H9 (cell line): ENCODE measurements at regions not wholly inside any gene's neighbourhood (a gene's known extent, or its start where the extent isn't known, plus 50 kb on each side); places are given as distances from the start of the nearest gene placed in this dataset.

Experiments used
- DNase-seq: peaks from one replicate; pipeline ENCODE4 v3.0.0-alpha.2; 2017
- H2AFZ ChIP-seq: one replicate; pipeline ENCODE4 v1.6.1; 2013; ENCODE audit warnings: mild to moderate bottlenecking, low read length, control low read depth, moderate library complexity
- H2AK5ac ChIP-seq: 2 replicates; pipeline ENCODE4 v1.6.1; 2013; ENCODE audit warnings: low read length, control low read depth, mixed read lengths; ENCODE audit not compliant: insufficient read length
- H2BK120ac ChIP-seq: one replicate; pipeline ENCODE4 v1.6.1; 2013; ENCODE audit warnings: low read depth, mild to moderate bottlenecking, low read length, control low read depth, inconsistent platforms; ENCODE audit not compliant: poor library complexity, severe bottlenecking
- H2BK12ac ChIP-seq: 2 replicates; pipeline ENCODE4 v1.6.1; 2013; ENCODE audit warnings: low read length, control low read depth, mixed read lengths, low read depth; ENCODE audit not compliant: insufficient read length
- H2BK15ac ChIP-seq: 2 replicates; pipeline ENCODE4 v1.6.1; 2013; ENCODE audit warnings: low read depth, low read length, control low read depth
- H2BK20ac ChIP-seq: one replicate; pipeline ENCODE4 v1.6.1; 2013; ENCODE audit warnings: low read depth, mild to moderate bottlenecking, low read length, control low read depth, inconsistent platforms; ENCODE audit not compliant: poor library complexity, severe bottlenecking
- H2BK5ac ChIP-seq: 2 replicates; pipeline ENCODE4 v1.6.1; 2013; ENCODE audit warnings: low read length, control low read depth, mixed read lengths; ENCODE audit not compliant: insufficient read length
- H3K14ac ChIP-seq: 2 replicates; pipeline ENCODE4 v1.6.1; 2013; ENCODE audit warnings: low read length, control low read depth; ENCODE audit not compliant: insufficient read depth
- H3K18ac ChIP-seq: 2 replicates; pipeline ENCODE4 v1.6.1; 2013; ENCODE audit warnings: low read depth, mild to moderate bottlenecking, mixed read lengths, low read length, control low read depth; ENCODE audit not compliant: insufficient read length
- H3K23ac ChIP-seq: 2 replicates; pipeline ENCODE4 v1.6.1; 2013; ENCODE audit warnings: low read length, control low read depth, mixed read lengths, low read depth; ENCODE audit not compliant: insufficient read length
- H3K23me2 ChIP-seq: 2 replicates; pipeline ENCODE4 v1.6.1; 2013; ENCODE audit warnings: low read depth, mild to moderate bottlenecking, mixed read lengths, low read length, control low read depth; ENCODE audit not compliant: insufficient read length, poor library complexity, severe bottlenecking
- H3K27ac ChIP-seq: 2 replicates; pipeline ENCODE4 v1.5.1; 2013; ENCODE audit warnings: low read length, control low read depth, mixed read lengths, low read depth; ENCODE audit not compliant: insufficient read length
- H3K27me3 ChIP-seq: 2 replicates; pipeline ENCODE4 v1.6.1; 2013; ENCODE audit warnings: low read length, control low read depth, inconsistent platforms; ENCODE audit not compliant: insufficient read depth
- H3K4ac ChIP-seq: 2 replicates; pipeline ENCODE4 v1.6.1; 2013; ENCODE audit warnings: low read depth, mild to moderate bottlenecking, control low read depth, inconsistent platforms, low read length, moderate library complexity
- H3K4me1 ChIP-seq: 2 replicates; pipeline ENCODE4 v1.6.1; 2013; ENCODE audit warnings: low read length, control low read depth, inconsistent platforms; ENCODE audit not compliant: insufficient read depth
- H3K4me2 ChIP-seq: 2 replicates; pipeline ENCODE4 v1.6.1; 2013; ENCODE audit warnings: low read length, control low read depth, mixed read lengths; ENCODE audit not compliant: insufficient read length, insufficient read depth
- H3K56ac ChIP-seq: 2 replicates; pipeline ENCODE4 v1.6.1; 2013; ENCODE audit warnings: low read depth, mild to moderate bottlenecking, mixed read lengths, low read length, control low read depth; ENCODE audit not compliant: insufficient read length
- H3K79me1 ChIP-seq: 2 replicates; pipeline ENCODE4 v1.6.1; 2013; ENCODE audit warnings: low read depth, mild to moderate bottlenecking, moderate library complexity, low read length, control low read depth, inconsistent platforms; ENCODE audit not compliant: insufficient read depth, poor library complexity, severe bottlenecking
- H3K79me2 ChIP-seq: 2 replicates; pipeline ENCODE4 v1.6.1; 2013; ENCODE audit warnings: low read length, control low read depth, inconsistent platforms; ENCODE audit not compliant: insufficient read depth
- H3K9ac ChIP-seq: 2 replicates; pipeline ENCODE4 v1.6.1; 2013; ENCODE audit warnings: low read length, control low read depth, mixed read lengths; ENCODE audit not compliant: insufficient read length; ENCODE audit errors: extremely low read depth
- H3K9me3 ChIP-seq: one replicate; pipeline ENCODE4 v1.6.1; 2013; ENCODE audit warnings: low read depth, low read length, inconsistent platforms; ENCODE audit not compliant: control insufficient read depth
- H3T11ph ChIP-seq: one replicate; pipeline ENCODE4 v1.6.1; 2013; ENCODE audit warnings: mild to moderate bottlenecking, low read length, control low read depth, inconsistent platforms
- H4K20me1 ChIP-seq: one replicate; pipeline ENCODE4 v1.6.1; 2013; ENCODE audit not compliant: control insufficient read depth, insufficient read length, insufficient read depth
- H4K5ac ChIP-seq: 2 replicates; pipeline ENCODE4 v1.6.1; 2013; ENCODE audit warnings: low read depth, mild to moderate bottlenecking, mixed read lengths, low read length, control low read depth; ENCODE audit not compliant: insufficient read length
- H4K8ac ChIP-seq: replicated peaks from 2 replicates; pipeline ENCODE4 v1.6.1; 2013; ENCODE audit warnings: low read length, control low read depth, mixed read lengths, low read depth; ENCODE audit not compliant: insufficient read length
- H4K91ac ChIP-seq: 2 replicates; pipeline ENCODE4 v1.6.1; 2013; ENCODE audit warnings: low read depth, mild to moderate bottlenecking, moderate library complexity, mixed read lengths, low read length, control low read depth; ENCODE audit not compliant: insufficient read length
- H3K27ac Mint-ChIP-seq, 3 experiments: 2 replicates in 2 of 3; 3 replicates in 1 of 3; pipeline ENCODE4 v1.8.0; 2020 to 2021; ENCODE audit warnings: mixed read lengths in 3 of 3, mild to moderate bottlenecking in 1 of 3, moderate library complexity in 1 of 3
- H3K27me3 Mint-ChIP-seq: 2 replicates; pipeline ENCODE4 v1.8.0; 2021; ENCODE audit warnings: low read depth, mild to moderate bottlenecking, moderate library complexity, mixed read lengths
- H3K36me3 Mint-ChIP-seq, 3 experiments: 2 replicates in 2 of 3; 3 replicates in 1 of 3; pipeline ENCODE4 v1.8.0; 2020 to 2021; ENCODE audit warnings: low read depth in 3 of 3, mixed read lengths in 3 of 3; ENCODE audit not compliant: insufficient read depth in 1 of 3
- H3K4me1 Mint-ChIP-seq, 2 experiments: 2 replicates each; pipeline ENCODE4 v1.8.0; 2020; ENCODE audit warnings: mixed read lengths in 2 of 2
- H3K4me3 Mint-ChIP-seq, 2 experiments: 2 replicates in 1 of 2; 3 replicates in 1 of 2; pipeline ENCODE4 v1.8.0; 2020 to 2021; ENCODE audit warnings: mild to moderate bottlenecking in 2 of 2, mixed read lengths in 2 of 2, moderate library complexity in 1 of 2
- H3K9me3 Mint-ChIP-seq, 2 experiments: 2 replicates in 1 of 2; 3 replicates in 1 of 2; pipeline ENCODE4 v1.8.0; 2020; ENCODE audit warnings: mild to moderate bottlenecking in 2 of 2, mixed read lengths in 2 of 2, moderate library complexity in 1 of 2
- CTCF ChIP-seq: fragments of 200-600 bp; sonication (generic); conservative IDR thresholded peaks from 3 replicates; pipeline ENCODE4 v1.8.0; 2021; ENCODE audit warnings: antibody characterized with exemption, mild to moderate bottlenecking
- WGBS: extraction: QIAGEN DNeasy Blood & Tissue Kit; methylation state at CpG from one replicate; pipeline ENCODE4 v1.1.7; 2013; ENCODE audit warnings: missing lambda C conversion rate, low lambda C conversion rate, mixed read lengths; ENCODE audit not compliant: insufficient read length; ENCODE audit errors: extremely low coverage; 5-methylcytosine and 5-hydroxymethylcytosine counted together

- no CpG with 5 or more reads among the region's 1 CpG for WGBS
- Histone ChIP-seq H3K9me3 (no peaks in the 10 kb centered on the region), H2BK15ac (no peak overlapping the region), H3K18ac (no peak overlapping the region), H2BK5ac (no peak overlapping the region), H4K8ac (no peak overlapping the region), H3T11ph (no peak overlapping the region), H3K79me1 (no peaks in the 10 kb centered on the region), H4K5ac (no peak overlapping the region), H3K79me2 (no peaks in the 10 kb centered on the region), H3K14ac (no peak overlapping the region), H3K23me2 (no peaks in the 10 kb centered on the region), H3K56ac (no peak overlapping the region), H2AFZ (no peak overlapping the region), H2BK12ac (no peak overlapping the region), H3K27ac (no peak overlapping the region), H3K4me1 (no peaks in the 10 kb centered on the region), H3K23ac (no peak overlapping the region), H4K20me1 (no peaks in the 10 kb centered on the region), H3K9ac (no peak overlapping the region), H2AK5ac (no peak overlapping the region), H3K4me2 (no peak overlapping the region), H4K91ac (no peak overlapping the region), H3K4ac (no peak overlapping the region), H3K27me3 (no peaks in the 10 kb centered on the region), H2BK20ac (no peak overlapping the region), H2BK120ac (no peak overlapping the region)
- Mint-ChIP-seq H3K36me3 (no peaks in the 10 kb centered on the region), H3K4me1 (no peaks in the 10 kb centered on the region), H3K9me3 (no peaks in the 10 kb centered on the region), H3K27ac (no peak overlapping the region), H3K27me3 (no peaks in the 10 kb centered on the region), H3K4me3 (no peak overlapping the region)
- no peak for DNase-seq
- no peak for TF ChIP-seq CTCF
Measured at GRCh38 chr13:83352391-83352790, 529.9 kb downstream of the SLITRK1 start.
